ENCODE measurements at regions not wholly inside any gene's neighbourhood (a gene's known extent, or its start where the extent isn't known, plus 50 kb on each side); places are given as distances from the start of the nearest gene placed in this dataset.

GRCh38 chr2:7673853-7674252, 756.6 kb downstream of the RNF144A start:
- Histone ChIP-seq H3K27me3 (ENCODE audit: control insufficient read depth in 2 of 2, insufficient read depth in 2 of 2, low read length in 2 of 2) (no peaks in the 10 kb centered on the region), H3K4me1 (ENCODE audit: control insufficient read depth in 1 of 2, insufficient read depth in 2 of 2, low read length in 2 of 2) (peaks cover 0 to 5% of the 10 kb centered on the region in 2 donors), H4K20me1 (ENCODE audit: insufficient read depth, low read length) (no peaks in the 10 kb centered on the region), H3K27ac (ENCODE audit: low read depth in 1 of 2, low read length in 2 of 2) (no peak overlapping the region), H2AFZ (ENCODE audit: insufficient read depth, low read depth, low read length, poor library complexity, severe bottlenecking) (no peak overlapping the region), H3K4me2 (replicated peaks; ENCODE audit: extremely low read depth, low read length, poor library complexity, severe bottlenecking) (no peak overlapping the region), H3K36me3 (replicated peaks in 1 of 2; ENCODE audit: control insufficient read depth in 1 of 2, insufficient read depth in 2 of 2, low read length in 2 of 2) (no peaks in the 10 kb centered on the region), H3K79me2 (ENCODE audit: insufficient read depth, low read length) (no peaks in the 10 kb centered on the region), H3K9me3 (replicated peaks in 1 of 2; ENCODE audit: control insufficient read depth in 1 of 2, insufficient read depth in 1 of 2, low read length in 2 of 2) (no peaks in the 10 kb centered on the region), H3K9ac (ENCODE audit: insufficient read depth, low read length, poor library complexity, severe bottlenecking) (no peak overlapping the region), H3K4me3 (replicated peaks in 1 of 3; ENCODE audit: low read depth in 2 of 3, low read length in 3 of 3) (no peak overlapping the region)
- intact Hi-C loops (cut with micrococcal nuclease) = loop anchor here (2.0 to 10.0 kb wide), 5 partner anchors 245 to 579 kb away; no protein-coding TSS in a partner anchor
- Mint-ChIP-seq H3K4me3 (no peak overlapping the region), H3K27me3 (ENCODE audit: low read depth in 3 of 3) (peaks cover 2 to 5% (median 5%) of the 10 kb centered on the region in 3 donors), H3K27ac (no peak overlapping the region), H3K4me1 (peaks cover 3% of the 10 kb centered on the region), H3K36me3 (no peaks in the 10 kb centered on the region), H3K9me3 (no peaks in the 10 kb centered on the region)
- DNase-seq = no peak
- no peak for TF ChIP-seq CTCF (IDR thresholded peaks at IDR 0.05)
- 100% methylated on average over 2 of the region's 2 CpGs for WGBS (ENCODE audit: insufficient coverage)

GRCh38 chr2:7674606-7675005, 757.4 kb downstream of the RNF144A start:
- H3K36me3 Mint-ChIP-seq = no peaks in the 10 kb centered on the region
- Histone ChIP-seq H3K9me3 (replicated peaks in 1 of 2; ENCODE audit: control insufficient read depth in 1 of 2, insufficient read depth in 1 of 2, low read length in 2 of 2) (no peaks in the 10 kb centered on the region), H3K36me3 (replicated peaks in 1 of 2; ENCODE audit: control insufficient read depth in 1 of 2, insufficient read depth in 2 of 2, low read length in 2 of 2) (no peaks in the 10 kb centered on the region), H3K9ac (ENCODE audit: insufficient read depth, low read length, poor library complexity, severe bottlenecking) (no peak overlapping the region), H3K4me1 (ENCODE audit: control insufficient read depth in 1 of 2, insufficient read depth in 2 of 2, low read length in 2 of 2) (peaks cover 0 to 5% of the 10 kb centered on the region in 2 donors), H4K20me1 (ENCODE audit: insufficient read depth, low read length) (no peaks in the 10 kb centered on the region), H2AFZ (ENCODE audit: insufficient read depth, low read depth, low read length, poor library complexity, severe bottlenecking) (no peak overlapping the region), H3K27me3 (ENCODE audit: control insufficient read depth in 2 of 2, insufficient read depth in 2 of 2, low read length in 2 of 2) (no peaks in the 10 kb centered on the region), H3K79me2 (ENCODE audit: insufficient read depth, low read length) (no peaks in the 10 kb centered on the region), H3K4me3 (replicated peaks in 1 of 3; ENCODE audit: low read depth in 2 of 3, low read length in 3 of 3) (no peak overlapping the region), H3K4me2 (replicated peaks; ENCODE audit: extremely low read depth, low read length, poor library complexity, severe bottlenecking) (no peak overlapping the region), H3K27ac (ENCODE audit: low read depth in 1 of 2, low read length in 2 of 2) (no peak overlapping the region)
- intact Hi-C loops (cut with micrococcal nuclease) = loop anchor here (5.0 to 10.0 kb wide), 3 partner anchors 472 to 580 kb away; no protein-coding TSS in a partner anchor
- TF ChIP-seq CTCF (IDR thresholded peaks at IDR 0.05) = no peak
- H3K9me3 Mint-ChIP-seq = no peaks in the 10 kb centered on the region
- no CpG with 5 or more reads among the region's 2 CpGs for WGBS (ENCODE audit: insufficient coverage)
- DNase-seq = no peak
- H3K4me1 Mint-ChIP-seq = peaks cover 3% of the 10 kb centered on the region
- peaks cover 2 to 5% (median 3%) of the 10 kb centered on the region in 3 donors for H3K27me3 Mint-ChIP-seq (ENCODE audit: low read depth in 3 of 3)
- no peak overlapping the region for H3K27ac Mint-ChIP-seq
- no peak overlapping the region for H3K4me3 Mint-ChIP-seq

Measured in CD14-positive monocyte (primary cell).